Epithelial cell of esophagus (primary cell): ENCODE measurements at regions not wholly inside any gene's neighbourhood (a gene's known extent, or its start where the extent isn't known, plus 50 kb on each side); places are given as distances from the start of the nearest gene placed in this dataset.

ENCODE experiments used
- DNase-seq: peaks from one replicate; pipeline ENCODE4 v3.0.0; 2010; ENCODE audit warnings: low read depth
- H3K4me3 ChIP-seq: 2 replicates; pipeline ENCODE4 v1.5.1; 2011; ENCODE audit warnings: mild to moderate bottlenecking, low read length, control low read depth
- TF ChIP-seq, protein P1 (sequence below): IDR thresholded peaks from 2 replicates; pipeline ENCODE4 v1.5.1; 2011; ENCODE audit warnings: low read depth, mild to moderate bottlenecking, low read length, control low read depth, inconsistent platforms; ENCODE audit not compliant: insufficient read depth; ENCODE audit errors: missing control alignments

DNA sequence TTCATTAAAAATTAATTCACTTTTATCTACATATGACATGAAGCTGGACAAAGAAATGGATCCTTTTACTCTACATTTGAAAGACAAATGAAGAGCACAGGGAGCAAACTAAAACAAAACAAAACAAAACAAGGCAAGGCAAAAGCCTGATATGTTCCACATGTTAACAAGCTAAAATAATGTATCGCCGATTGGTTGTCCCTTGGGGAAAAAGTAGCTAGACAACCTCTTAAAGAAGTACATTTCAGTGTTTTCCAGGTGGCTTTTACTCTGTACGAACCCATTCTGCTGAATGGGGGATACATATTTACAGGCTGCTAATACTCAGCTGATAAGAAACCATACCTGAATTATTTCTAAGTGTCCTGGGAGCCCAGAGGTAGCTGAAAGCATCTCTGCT lies 493.0 kb upstream of the TBL1XR1 start:
- DNase-seq: no peak
- H3K4me3 ChIP-seq: no peak overlapping the region
- TF ChIP-seq, protein P1, sequence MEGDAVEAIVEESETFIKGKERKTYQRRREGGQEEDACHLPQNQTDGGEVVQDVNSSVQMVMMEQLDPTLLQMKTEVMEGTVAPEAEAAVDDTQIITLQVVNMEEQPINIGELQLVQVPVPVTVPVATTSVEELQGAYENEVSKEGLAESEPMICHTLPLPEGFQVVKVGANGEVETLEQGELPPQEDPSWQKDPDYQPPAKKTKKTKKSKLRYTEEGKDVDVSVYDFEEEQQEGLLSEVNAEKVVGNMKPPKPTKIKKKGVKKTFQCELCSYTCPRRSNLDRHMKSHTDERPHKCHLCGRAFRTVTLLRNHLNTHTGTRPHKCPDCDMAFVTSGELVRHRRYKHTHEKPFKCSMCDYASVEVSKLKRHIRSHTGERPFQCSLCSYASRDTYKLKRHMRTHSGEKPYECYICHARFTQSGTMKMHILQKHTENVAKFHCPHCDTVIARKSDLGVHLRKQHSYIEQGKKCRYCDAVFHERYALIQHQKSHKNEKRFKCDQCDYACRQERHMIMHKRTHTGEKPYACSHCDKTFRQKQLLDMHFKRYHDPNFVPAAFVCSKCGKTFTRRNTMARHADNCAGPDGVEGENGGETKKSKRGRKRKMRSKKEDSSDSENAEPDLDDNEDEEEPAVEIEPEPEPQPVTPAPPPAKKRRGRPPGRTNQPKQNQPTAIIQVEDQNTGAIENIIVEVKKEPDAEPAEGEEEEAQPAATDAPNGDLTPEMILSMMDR: no peak

DNA sequence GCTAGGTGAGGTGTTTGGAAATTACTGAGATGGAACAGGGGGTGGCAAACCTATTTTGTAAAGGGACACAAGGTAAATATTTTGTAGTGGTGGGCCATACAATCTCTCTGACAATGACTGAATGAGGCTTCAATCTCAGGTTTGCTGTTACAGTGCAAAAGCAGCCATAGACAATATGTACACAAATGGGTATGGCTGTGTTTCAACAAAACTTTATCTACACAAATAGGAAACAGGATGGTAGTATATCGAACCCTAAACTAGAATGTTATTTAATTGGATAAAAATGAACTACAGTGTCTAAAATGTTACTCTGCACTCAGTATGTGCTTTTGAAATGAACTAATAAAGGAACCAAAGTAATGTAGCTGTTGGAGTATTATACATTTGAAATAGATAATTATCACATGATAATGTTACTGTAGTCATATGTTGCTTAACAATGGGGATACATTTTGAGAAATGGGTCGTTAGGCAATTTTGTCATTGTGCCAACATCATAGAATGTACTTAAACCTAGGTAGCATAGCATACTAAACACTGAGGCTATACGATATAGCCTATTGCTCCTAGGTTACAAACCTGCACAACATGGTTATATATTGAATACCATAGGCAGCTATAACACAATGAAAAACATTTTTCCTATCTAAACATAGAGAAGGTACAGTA lies 495.2 kb upstream of the TBL1XR1 start:
- H3K4me3 ChIP-seq: no peak overlapping the region
- DNase-seq: no peak
- TF ChIP-seq, protein P1: no peak

DNA sequence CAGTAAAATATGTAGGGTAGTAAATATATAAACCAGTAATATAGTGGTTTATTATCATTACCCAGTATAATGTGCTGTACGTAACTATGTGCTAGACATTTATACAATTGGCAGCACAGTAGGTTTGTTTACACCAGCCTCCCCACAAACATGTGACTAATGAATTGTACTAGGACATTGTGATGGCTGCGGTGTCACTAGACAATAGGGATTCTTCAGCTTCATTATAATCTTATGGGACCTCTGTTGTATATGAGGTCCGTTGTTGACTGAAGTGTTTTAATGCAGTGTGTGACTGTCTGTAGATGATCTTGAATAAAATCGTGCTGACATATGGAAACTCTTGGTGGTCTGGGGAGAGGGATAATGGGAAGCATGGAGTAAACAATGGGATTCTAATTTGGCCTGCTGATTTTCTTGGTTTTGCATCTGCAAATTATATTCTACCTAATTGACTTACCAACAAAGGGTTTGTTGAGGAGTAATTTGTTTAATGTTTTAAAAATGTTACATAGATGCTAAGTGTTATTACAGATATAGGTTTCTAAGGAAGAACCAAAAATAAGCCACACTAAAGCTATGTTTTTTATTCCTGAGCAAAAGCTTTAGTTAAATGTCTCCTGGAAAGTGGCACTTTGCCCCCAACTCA lies 496.5 kb upstream of the TBL1XR1 start:
- no peak for DNase-seq
- no peak overlapping the region for H3K4me3 ChIP-seq
- TF ChIP-seq, protein P1: no peak

DNA sequence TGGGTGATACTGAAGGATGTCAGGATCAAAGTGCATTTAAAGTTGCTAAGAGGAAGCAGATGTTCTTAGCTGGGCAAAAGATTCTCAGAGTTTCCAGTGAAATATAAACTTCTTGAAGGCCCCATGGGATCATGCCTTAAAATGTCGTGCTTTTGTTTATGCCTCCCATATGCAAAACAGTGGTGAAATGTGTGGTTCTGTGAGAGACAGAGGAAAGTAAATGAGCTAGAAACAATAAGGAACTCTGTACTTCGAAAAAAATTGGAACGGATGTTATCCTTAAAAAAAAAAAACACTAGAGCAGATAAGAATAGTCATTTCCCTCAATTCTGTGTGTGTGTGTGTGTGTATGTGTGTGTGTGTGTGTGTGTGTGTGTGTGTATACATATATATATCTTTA lies 497.0 kb upstream of the TBL1XR1 start:
- no peak overlapping the region for H3K4me3 ChIP-seq

DNA sequence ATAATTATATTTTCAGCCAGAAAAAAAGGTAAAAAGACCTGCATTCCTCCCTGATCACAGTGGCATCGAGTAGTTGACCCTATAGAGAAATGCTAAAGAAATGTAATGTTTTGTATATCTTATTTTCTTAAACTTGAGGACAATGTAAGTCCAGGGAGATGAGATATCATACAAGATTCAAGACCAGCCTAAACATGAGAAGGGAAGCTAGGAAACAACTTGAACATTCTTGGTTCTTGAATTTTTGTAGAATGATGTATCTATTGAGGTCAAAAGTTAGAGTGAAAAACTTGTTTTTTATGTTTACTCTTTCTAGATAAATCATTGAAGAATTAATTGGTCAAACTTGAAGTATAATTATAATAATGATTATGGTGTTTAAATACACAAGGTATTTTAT lies 497.7 kb upstream of the TBL1XR1 start:
- TF ChIP-seq, protein P1: no peak
- H3K4me3 ChIP-seq: no peak overlapping the region
- no peak for DNase-seq

More for the DNA sequence above, 497.0 kb upstream of the TBL1XR1 start:
- DNase-seq: no peak
- TF ChIP-seq, protein P1: no peak

DNA sequence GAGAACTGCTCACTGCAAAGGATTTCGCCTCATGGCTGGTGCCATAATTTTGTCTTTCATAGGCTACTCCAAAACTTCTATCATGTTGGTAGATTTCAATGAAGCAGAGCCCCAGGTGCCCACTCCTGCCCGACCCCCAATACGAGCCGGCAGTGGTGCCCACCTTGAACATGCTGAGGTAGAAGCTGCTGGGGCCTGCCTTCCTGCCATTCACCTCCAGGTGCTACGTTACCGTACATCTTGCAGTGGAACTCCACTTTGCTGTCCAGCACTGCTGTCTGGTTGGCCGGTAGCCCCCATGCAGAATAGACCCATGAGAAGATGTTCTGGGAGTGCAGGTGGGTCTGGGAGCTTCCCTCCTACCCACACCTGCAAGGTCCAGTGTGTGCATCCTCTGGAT lies 502.8 kb upstream of the TBL1XR1 start:
- TF ChIP-seq, protein P1: no peak
- no peak for DNase-seq
- H3K4me3 ChIP-seq: no peak overlapping the region

DNA sequence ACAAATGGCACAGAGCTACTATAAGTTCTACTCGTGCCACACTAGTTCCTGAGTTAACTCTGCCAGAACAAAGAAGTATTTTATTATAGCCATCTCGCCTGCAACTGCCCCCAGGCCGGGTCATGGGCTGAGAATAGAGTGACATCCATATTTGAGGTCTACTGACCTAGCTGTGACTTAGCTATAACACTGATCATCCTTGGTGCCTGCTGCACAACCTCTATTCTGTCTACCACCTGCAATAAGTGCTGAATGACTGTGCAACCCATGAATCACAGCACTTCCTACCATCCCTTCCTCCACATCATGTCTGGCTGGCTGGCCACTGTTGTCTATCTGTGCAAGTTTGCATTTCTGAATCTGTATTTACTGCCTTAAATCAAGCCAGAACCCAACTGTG lies 506.5 kb upstream of the TBL1XR1 start:
- no peak overlapping the region for H3K4me3 ChIP-seq
- TF ChIP-seq, protein P1: no peak
- DNase-seq: peak; percentile 59
